Rectal smooth muscle tissue (tissue), 1 donor: ENCODE measurements at regions not wholly inside any gene's neighbourhood (a gene's known extent, or its start where the extent isn't known, plus 50 kb on each side); places are given as distances from the start of the nearest gene placed in this dataset.

Experiments
- H3K27ac ChIP-seq: one replicate; pipeline ENCODE4 v1.7.0; 2013; ENCODE audit warnings: low read depth, low read length, inconsistent platforms
- H3K27me3 ChIP-seq: one replicate; pipeline ENCODE4 v1.7.0; 2013; ENCODE audit warnings: low read length; ENCODE audit not compliant: control insufficient read depth, insufficient read depth
- H3K36me3 ChIP-seq: one replicate; pipeline ENCODE4 v1.7.0; 2013; ENCODE audit warnings: low read length; ENCODE audit not compliant: control insufficient read depth, insufficient read depth
- H3K4me1 ChIP-seq: one replicate; pipeline ENCODE4 v1.7.0; 2013; ENCODE audit warnings: low read length; ENCODE audit not compliant: control insufficient read depth, insufficient read depth
- H3K4me3 ChIP-seq: one replicate; pipeline ENCODE4 v1.7.0; 2013; ENCODE audit warnings: low read length
- H3K9ac ChIP-seq: one replicate; pipeline ENCODE4 v1.7.0; 2013; ENCODE audit warnings: low read length

DNA sequence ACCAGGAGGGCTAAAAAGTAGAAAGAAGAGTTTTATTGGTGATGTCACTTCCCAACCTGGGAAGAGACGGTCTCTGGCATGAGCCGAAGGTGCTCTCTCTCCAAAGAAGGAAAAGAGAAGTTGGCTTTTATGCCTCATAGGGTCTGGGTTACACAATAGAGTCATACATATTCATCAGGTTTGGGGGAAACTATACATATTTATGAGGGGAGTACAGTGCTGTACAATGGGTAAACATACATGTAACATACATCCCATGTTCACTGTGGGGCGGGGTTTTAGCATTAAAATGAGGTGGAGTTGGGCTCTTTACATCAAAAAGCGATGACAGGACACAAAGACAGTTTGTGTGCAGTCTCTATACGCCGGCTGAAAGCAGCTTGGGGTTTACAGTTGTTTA, 701.7 kb downstream of the TYW1 start:
- Histone ChIP-seq H3K4me3 (no peak overlapping the region), H3K4me1 (no peaks in the 10 kb centered on the region), H3K9ac (no peak overlapping the region), H3K36me3 (no peaks in the 10 kb centered on the region), H3K27me3 (no peaks in the 10 kb centered on the region), H3K27ac (no peak overlapping the region)

DNA sequence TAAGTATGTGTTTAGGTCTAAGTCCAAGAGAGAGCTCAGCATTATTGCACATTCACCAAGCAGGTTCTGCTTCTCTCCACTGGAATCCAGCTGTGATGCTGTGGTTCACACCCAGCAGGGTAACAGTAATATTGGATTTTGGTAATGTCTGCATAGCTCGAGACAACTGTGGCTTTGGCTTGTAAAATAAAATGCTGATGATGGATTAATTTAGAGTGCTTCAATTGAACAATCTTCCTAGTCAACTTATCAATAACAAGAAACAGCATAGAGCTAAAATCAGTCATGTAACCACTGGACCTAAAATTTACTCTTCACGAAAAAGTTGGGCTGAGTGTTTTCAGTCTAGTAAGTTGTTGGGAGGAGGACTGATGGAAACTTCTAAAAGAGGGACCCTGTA, 709.2 kb downstream of the TYW1 start:
- Histone ChIP-seq H3K4me3 (no peak overlapping the region), H3K9ac (no peak overlapping the region), H3K4me1 (no peaks in the 10 kb centered on the region), H3K27me3 (no peaks in the 10 kb centered on the region), H3K36me3 (no peaks in the 10 kb centered on the region), H3K27ac (no peak overlapping the region)

DNA sequence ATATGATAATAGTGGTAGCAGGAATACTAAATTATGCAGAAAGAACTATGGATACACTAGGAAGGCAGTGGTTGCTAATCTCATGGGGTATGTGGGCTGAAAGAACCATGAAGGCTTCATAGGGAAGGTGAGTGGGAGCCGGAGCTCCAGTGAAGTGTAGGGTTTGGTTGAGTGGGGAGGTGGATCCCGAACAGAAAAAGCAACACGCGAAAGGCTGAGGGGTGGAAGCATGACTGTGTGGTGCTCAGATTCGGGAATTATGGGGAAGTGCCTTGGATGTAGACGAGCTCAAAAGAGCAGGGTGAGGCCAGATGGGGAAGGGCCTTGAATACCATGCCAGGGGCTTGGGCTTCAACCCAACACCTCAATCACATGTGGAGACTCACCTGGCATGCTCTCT, 715.1 kb downstream of the TYW1 start:
- no peak overlapping the region for H3K27ac ChIP-seq
- H3K4me1 ChIP-seq: no peaks in the 10 kb centered on the region
- H3K4me3 ChIP-seq: no peak overlapping the region
- no peak overlapping the region for H3K9ac ChIP-seq
- H3K27me3 ChIP-seq: no peaks in the 10 kb centered on the region
- no peaks in the 10 kb centered on the region for H3K36me3 ChIP-seq

DNA sequence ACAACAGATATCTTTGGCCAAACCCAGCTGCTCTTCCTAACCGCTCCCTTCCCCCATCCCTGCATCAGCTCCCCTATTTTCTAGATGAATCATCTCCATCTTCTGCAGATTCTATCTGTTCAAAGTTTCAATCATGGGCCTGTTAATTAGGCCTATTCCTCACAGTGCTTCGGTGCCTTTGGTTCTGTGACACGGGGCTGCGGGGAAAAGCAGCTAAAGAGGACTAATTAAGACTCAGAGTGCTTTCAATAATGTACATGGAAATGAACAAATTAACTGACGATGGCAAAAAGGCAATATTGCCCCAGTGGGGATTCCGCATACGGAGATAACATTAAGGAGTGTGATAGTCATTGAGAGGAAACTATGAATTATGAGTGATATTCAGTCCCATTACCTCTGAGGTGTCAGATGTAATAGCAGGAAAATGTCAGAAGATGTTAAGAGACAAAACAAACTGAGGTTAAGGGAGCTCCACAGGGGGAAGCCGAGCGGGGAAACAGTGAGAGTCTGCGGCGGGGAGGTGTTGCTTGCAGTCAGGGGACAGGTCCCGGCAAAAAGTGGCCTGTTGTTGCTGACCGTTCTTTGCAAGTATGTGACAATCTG, 716.9 kb downstream of the TYW1 start:
- no peaks in the 10 kb centered on the region for H3K4me1 ChIP-seq
- H3K9ac ChIP-seq: no peak overlapping the region
- H3K4me3 ChIP-seq: no peak overlapping the region
- H3K27me3 ChIP-seq: no peaks in the 10 kb centered on the region
- H3K36me3 ChIP-seq: no peaks in the 10 kb centered on the region
- H3K27ac ChIP-seq: no peak overlapping the region

DNA sequence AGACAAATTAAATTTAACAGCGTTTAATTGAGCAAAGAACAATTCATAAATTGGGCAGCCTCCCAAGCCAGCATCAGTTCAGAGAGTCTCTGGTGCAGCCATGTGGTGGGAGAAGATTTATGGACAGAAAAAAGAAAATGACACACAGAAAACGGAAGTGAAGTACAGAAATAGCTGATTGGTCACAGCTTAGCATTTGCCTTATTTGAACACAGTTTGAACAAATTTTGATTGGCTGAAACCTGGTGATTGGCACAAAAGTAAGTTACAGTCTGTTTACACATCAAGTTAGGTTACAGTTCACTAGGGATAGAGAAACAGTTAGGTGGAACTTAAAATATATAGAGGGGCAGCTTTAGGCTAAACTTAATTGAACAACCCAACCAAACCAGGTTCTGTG, 720.1 kb downstream of the TYW1 start:
- H3K4me1 ChIP-seq: no peaks in the 10 kb centered on the region
- H3K4me3 ChIP-seq: no peak overlapping the region
- H3K36me3 ChIP-seq: no peaks in the 10 kb centered on the region
- H3K9ac ChIP-seq: no peak overlapping the region
- H3K27me3 ChIP-seq: no peaks in the 10 kb centered on the region
- H3K27ac ChIP-seq: no peak overlapping the region

DNA sequence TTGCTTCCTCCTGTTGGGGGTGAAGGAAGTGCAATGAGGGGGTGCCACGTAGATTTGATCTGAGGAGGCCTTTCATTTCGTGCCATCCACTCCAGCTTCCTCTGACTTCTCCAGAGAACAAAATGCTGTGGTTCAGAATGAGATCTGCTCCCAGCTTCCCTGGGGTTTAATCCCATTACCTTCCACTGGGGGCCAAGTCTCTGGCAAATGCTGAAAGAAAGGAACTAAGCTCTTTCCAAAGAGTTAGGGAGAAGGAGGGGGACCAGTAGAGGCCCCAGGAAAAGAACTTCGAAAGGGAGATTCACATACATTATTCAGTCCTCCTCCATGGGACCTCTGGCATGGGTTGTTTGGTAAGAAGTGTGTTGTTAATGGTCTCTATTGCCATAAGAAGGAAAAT, 727.0 kb downstream of the TYW1 start:
- Histone ChIP-seq H3K27me3 (no peaks in the 10 kb centered on the region), H3K4me3 (no peak overlapping the region), H3K36me3 (no peaks in the 10 kb centered on the region)

DNA sequence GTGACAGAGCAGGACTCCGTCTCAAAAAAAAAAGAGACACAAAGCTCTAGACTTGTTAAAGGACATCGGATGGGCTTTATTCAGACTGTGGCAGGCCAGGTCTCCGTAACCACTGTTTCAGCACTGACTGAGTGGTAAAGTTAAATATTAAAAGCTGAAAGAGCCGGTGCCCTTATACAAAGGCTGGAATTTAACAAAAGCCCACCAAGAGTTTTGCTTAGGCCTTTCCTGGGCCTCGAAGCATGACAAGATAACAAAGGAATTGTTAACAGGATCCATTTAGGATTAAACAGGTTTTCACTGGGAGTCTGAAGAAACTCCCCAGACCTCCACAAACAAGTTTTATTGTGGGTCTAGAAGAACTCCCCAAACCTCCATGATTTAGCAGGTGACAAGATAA, 727.8 kb downstream of the TYW1 start:
- Histone ChIP-seq H3K9ac (no peak overlapping the region), H3K4me1 (no peaks in the 10 kb centered on the region), H3K27ac (no peak overlapping the region), H3K27me3 (no peaks in the 10 kb centered on the region), H3K4me3 (no peak overlapping the region), H3K36me3 (no peaks in the 10 kb centered on the region)

More for the DNA sequence above, 727.0 kb downstream of the TYW1 start:
- H3K4me1 ChIP-seq: no peaks in the 10 kb centered on the region
- H3K27ac ChIP-seq: no peak overlapping the region
- no peak overlapping the region for H3K9ac ChIP-seq

DNA sequence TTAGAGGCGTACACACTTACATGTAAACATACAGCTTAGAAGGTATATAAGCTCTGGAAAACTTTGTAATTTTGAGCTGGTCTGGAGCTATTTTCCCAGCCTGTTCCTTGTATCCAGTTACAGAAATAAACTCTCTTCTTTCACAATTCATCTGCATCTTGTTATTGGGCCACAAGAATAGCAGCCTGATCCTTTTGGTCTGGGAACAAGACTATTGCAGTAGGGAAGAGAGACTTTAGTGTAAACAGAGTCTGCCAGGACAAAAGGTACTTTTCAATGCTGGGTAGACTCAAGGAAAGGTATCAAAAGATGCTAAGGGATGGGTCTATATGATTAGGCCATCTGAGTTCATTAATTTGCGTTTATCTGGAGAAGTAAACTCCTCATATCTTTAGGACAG, 728.3 kb downstream of the TYW1 start:
- Histone ChIP-seq H3K27ac (no peak overlapping the region), H3K4me1 (no peaks in the 10 kb centered on the region), H3K9ac (no peak overlapping the region), H3K27me3 (no peaks in the 10 kb centered on the region), H3K36me3 (no peaks in the 10 kb centered on the region), H3K4me3 (no peak overlapping the region)

DNA sequence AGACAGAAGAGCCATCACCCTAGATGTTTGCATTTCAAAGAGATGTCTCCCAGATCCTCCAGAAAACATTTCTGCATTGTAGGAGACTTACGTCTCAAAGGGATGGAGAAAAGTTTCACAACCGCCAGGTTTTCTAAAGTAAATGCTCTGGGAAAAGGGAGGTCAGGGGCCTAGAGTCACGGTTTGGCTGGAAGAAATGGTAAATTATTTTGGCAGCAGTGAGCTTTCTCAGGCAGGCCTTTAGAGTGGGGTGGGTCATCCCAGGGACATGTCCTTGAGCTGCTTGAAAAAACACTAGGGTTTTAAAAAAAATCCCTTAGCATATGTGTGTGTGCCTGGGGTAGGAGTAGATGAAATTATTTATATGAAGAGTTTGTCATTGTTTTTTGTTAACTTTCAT, 728.8 kb downstream of the TYW1 start:
- Histone ChIP-seq H3K4me3 (no peak overlapping the region), H3K4me1 (no peaks in the 10 kb centered on the region), H3K27ac (no peak overlapping the region), H3K27me3 (no peaks in the 10 kb centered on the region), H3K36me3 (no peaks in the 10 kb centered on the region), H3K9ac (no peak overlapping the region)

DNA sequence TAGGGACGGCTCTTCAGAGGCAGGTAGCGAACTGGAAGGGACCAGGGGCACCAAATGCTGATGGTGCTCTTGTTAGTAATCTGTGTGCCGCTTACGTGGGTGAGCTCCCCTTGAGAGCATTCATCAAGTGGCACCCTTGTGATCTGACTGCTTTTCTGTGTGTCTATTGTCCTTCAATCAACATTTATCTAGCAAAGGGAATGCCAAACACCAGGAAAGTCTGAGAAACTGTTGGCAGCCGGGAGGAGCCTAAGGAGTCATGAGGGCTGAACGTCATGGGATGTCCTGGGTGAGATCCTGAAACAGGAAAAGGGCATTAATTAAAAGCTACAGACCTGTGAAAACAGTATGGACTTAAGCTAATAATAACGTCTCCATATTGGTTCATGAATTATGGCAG, 733.1 kb downstream of the TYW1 start:
- Histone ChIP-seq H3K36me3 (no peaks in the 10 kb centered on the region), H3K4me3 (no peak overlapping the region), H3K27ac (no peak overlapping the region), H3K9ac (no peak overlapping the region), H3K4me1 (no peaks in the 10 kb centered on the region), H3K27me3 (no peaks in the 10 kb centered on the region)

DNA sequence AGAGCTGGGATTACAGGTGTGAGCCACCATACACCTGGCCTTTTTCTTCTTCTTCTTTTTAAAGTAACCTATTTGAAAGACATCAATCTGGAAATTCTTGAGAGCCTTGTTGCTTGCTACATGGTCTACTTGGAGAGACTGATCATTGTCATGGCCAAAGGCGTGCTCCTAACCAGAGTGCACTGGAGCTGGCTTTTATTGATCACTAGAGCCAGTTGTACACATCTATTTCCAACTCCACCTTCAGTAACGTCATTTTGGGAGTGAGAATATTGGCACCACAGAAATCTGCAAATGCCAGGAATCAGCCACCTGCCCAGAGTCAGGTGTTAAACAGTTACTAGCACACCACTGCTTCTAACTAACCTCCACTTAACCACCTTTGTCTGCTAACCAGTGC, 735.1 kb downstream of the TYW1 start:
- Histone ChIP-seq H3K4me3 (no peak overlapping the region), H3K27ac (no peak overlapping the region), H3K9ac (no peak overlapping the region), H3K4me1 (no peaks in the 10 kb centered on the region), H3K36me3 (no peaks in the 10 kb centered on the region), H3K27me3 (no peaks in the 10 kb centered on the region)

DNA sequence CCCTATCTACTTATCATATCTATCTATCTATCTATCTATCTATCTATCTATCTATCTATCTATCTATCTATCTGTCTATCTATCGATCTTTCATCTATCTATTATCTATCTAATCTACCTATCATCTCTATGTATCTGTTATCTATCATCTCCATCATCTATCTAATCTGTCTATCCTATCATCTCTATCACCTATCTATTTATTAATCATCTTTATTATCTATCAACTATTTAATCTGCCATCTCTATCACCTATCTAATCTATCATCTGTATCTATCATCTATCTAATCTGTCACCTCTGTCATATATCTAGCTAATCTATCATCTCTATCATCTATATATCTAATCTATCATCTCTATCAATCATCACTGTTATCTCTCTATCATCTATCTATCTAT, 736.3 kb downstream of the TYW1 start:
- no peak overlapping the region for H3K9ac ChIP-seq
- no peaks in the 10 kb centered on the region for H3K27me3 ChIP-seq
- H3K4me3 ChIP-seq: no peak overlapping the region
- H3K36me3 ChIP-seq: no peaks in the 10 kb centered on the region
- H3K4me1 ChIP-seq: no peaks in the 10 kb centered on the region
- H3K27ac ChIP-seq: no peak overlapping the region

DNA sequence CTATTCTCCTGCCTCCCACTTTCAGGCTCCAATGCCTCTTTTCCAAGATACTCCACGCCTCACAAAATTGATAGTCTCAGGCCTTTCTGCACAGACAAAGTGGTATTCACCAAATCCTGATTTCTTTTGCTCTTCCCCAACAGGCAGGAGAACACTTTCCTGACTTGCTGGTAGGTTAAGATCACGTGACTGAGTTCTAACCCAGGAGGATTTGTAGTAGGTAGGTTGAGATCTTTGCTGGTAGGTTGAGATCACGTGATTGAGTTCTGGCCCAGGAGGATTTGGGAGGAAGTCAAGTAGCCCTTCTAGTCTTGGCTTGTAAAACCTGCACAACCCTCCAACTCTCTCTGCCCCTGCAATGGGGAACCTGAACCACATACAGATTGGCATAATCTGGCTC, 741.5 kb downstream of the TYW1 start:
- H3K27ac ChIP-seq: no peak overlapping the region
- H3K9ac ChIP-seq: no peak overlapping the region
- H3K4me3 ChIP-seq: no peak overlapping the region
- no peaks in the 10 kb centered on the region for H3K27me3 ChIP-seq
- no peaks in the 10 kb centered on the region for H3K4me1 ChIP-seq
- H3K36me3 ChIP-seq: no peaks in the 10 kb centered on the region
